OCI-LY3 (cell line): ENCODE measurements at regions not wholly inside any gene's neighbourhood (a gene's known extent, or its start where the extent isn't known, plus 50 kb on each side); places are given as distances from the start of the nearest gene placed in this dataset.

Experiments
- H2AFZ ChIP-seq: fragments of 200-600, 300-600 bp; shearing (Covaris generic); 2 replicates; pipeline ENCODE4 v1.6.0; 2014; ENCODE audit warnings: antibody characterized with exemption, low read depth, low read length
- H3K27ac ChIP-seq: fragments of 200-600, 300-600 bp; sonication (generic); 2 replicates; pipeline ENCODE4 v1.5.1; 2014; ENCODE audit warnings: mild to moderate bottlenecking, low read length, moderate library complexity, mixed read lengths
- H3K27me3 ChIP-seq: fragments of 200-600, 300-600 bp; sonication (generic); 2 replicates; pipeline ENCODE4 v1.6.1; 2014; ENCODE audit warnings: low read depth, low read length, mixed read lengths
- H3K36me3 ChIP-seq: fragments of 200-600, 300-600 bp; sonication (generic); replicated peaks from 2 replicates; pipeline ENCODE3; 2014; ENCODE audit warnings: low read depth, low read length, mixed read lengths
- H3K4me1 ChIP-seq: fragments of 300-600, 200-600 bp; sonication (generic); 2 replicates; pipeline ENCODE4 v1.6.1; 2014; ENCODE audit warnings: low read length, mixed read lengths
- H3K4me2 ChIP-seq: fragments of 200-600, 300-600 bp; sonication (generic); 2 replicates; pipeline ENCODE4 v1.6.1; 2014; ENCODE audit warnings: low read length, mixed read lengths
- H3K4me3 ChIP-seq: fragments of 300-600, 200-600 bp; sonication (generic); 2 replicates; pipeline ENCODE4 v1.5.1; 2014; ENCODE audit warnings: antibody characterized with exemption, mild to moderate bottlenecking, low read length, moderate library complexity
- H3K79me2 ChIP-seq: fragments of 300-600, 200-600 bp; shearing (Covaris generic); 2 replicates; pipeline ENCODE4 v1.6.1; 2014; ENCODE audit warnings: mild to moderate bottlenecking, low read length, mixed read lengths
- H3K9ac ChIP-seq: fragments of 300-600, 200-600 bp; shearing (Covaris generic); 2 replicates; pipeline ENCODE4 v1.6.0; 2014; ENCODE audit warnings: mild to moderate bottlenecking, low read length, moderate library complexity
- H3K9me3 ChIP-seq: fragments of 200-600, 300-600 bp; shearing (Covaris generic); 2 replicates; pipeline ENCODE4 v1.6.1; 2014; ENCODE audit warnings: low read length, mixed read lengths; ENCODE audit not compliant: insufficient read depth
- H4K20me1 ChIP-seq: fragments of 200-600, 300-600 bp; sonication (generic); 2 replicates; pipeline ENCODE4 v1.6.1; 2016; ENCODE audit warnings: low read length, mixed read lengths; ENCODE audit not compliant: insufficient read depth
- CTCF ChIP-seq: fragments of 200-600, 300-600 bp; sonication (generic); IDR thresholded peaks from 2 replicates; pipeline ENCODE4 v1.5.1; 2014; ENCODE audit warnings: antibody characterized with exemption, low read length, low read depth
- EZH2phosphoT487 ChIP-seq: fragments of 200-600 bp; shearing (Covaris generic); IDR thresholded peaks from 2 replicates; pipeline ENCODE4 v1.6.1; 2018; ENCODE audit warnings: antibody characterized with exemption, mixed run types, low read depth

GRCh38 chr3:65186268-65186667 is 498.5 kb upstream of the ADAMTS9 start:
- Histone ChIP-seq H3K27ac (no peak overlapping the region), H3K27me3 (no peaks in the 10 kb centered on the region), H4K20me1 (no peaks in the 10 kb centered on the region), H3K4me3 (no peak overlapping the region), H3K4me1 (no peaks in the 10 kb centered on the region), H3K4me2 (no peak overlapping the region), H3K79me2 (no peaks in the 10 kb centered on the region), H3K9me3 (no peaks in the 10 kb centered on the region), H3K9ac (no peak overlapping the region), H2AFZ (no peak overlapping the region), H3K36me3 (no peaks in the 10 kb centered on the region)
- TF ChIP-seq CTCF = no peak
- no peak for TF ChIP-seq EZH2phosphoT487

- H3K9ac ChIP-seq = no peak overlapping the region
Measured at GRCh38 chr3:65182682-65183081, 494.9 kb upstream of the ADAMTS9 start.

GRCh38 chr3:65182085-65182484 is 494.3 kb upstream of the ADAMTS9 start:
- Histone ChIP-seq H3K4me3 (no peak overlapping the region), H3K4me1 (no peaks in the 10 kb centered on the region), H3K36me3 (no peaks in the 10 kb centered on the region), H3K27ac (no peak overlapping the region), H4K20me1 (no peaks in the 10 kb centered on the region), H3K27me3 (peaks cover 8% of the 10 kb centered on the region; the same call in 1 of the 2 replicates), H2AFZ (no peak overlapping the region), H3K4me2 (no peak overlapping the region), H3K9ac (no peak overlapping the region), H3K79me2 (no peaks in the 10 kb centered on the region), H3K9me3 (no peaks in the 10 kb centered on the region)
- TF ChIP-seq CTCF (no peak), EZH2phosphoT487 (no peak)

More at GRCh38 chr3:65182682-65183081, 494.9 kb upstream of the ADAMTS9 start:
- no peak for TF ChIP-seq EZH2phosphoT487
- no peak for TF ChIP-seq CTCF
- Histone ChIP-seq H3K79me2 (no peaks in the 10 kb centered on the region), H3K4me1 (no peaks in the 10 kb centered on the region), H3K27ac (no peak overlapping the region), H3K27me3 (peaks cover 8% of the 10 kb centered on the region; the same call in 1 of the 2 replicates), H3K9me3 (no peaks in the 10 kb centered on the region), H3K36me3 (no peaks in the 10 kb centered on the region), H3K4me3 (no peak overlapping the region), H4K20me1 (no peaks in the 10 kb centered on the region), H2AFZ (no peak overlapping the region), H3K4me2 (no peak overlapping the region)

- Histone ChIP-seq H3K79me2 (no peaks in the 10 kb centered on the region), H3K9ac (no peak overlapping the region), H3K4me2 (no peak overlapping the region), H3K9me3 (no peaks in the 10 kb centered on the region), H4K20me1 (no peaks in the 10 kb centered on the region), H3K27ac (no peak overlapping the region), H3K27me3 (peaks cover 8% of the 10 kb centered on the region; the same call in 1 of the 2 replicates), H3K36me3 (no peaks in the 10 kb centered on the region), H3K4me3 (no peak overlapping the region), H3K4me1 (no peaks in the 10 kb centered on the region), H2AFZ (no peak overlapping the region)
- TF ChIP-seq CTCF = no peak
- no peak for TF ChIP-seq EZH2phosphoT487
Measured at GRCh38 chr3:65181391-65181871, 493.6 kb upstream of the ADAMTS9 start.
